IMR-90 (cell line): ENCODE measurements at regions not wholly inside any gene's neighbourhood (a gene's known extent, or its start where the extent isn't known, plus 50 kb on each side); places are given as distances from the start of the nearest gene placed in this dataset.

Experiments used
- ATAC-seq: fragments of 200-7000 bp; cut with Tn5 transposase; 2 replicates; pipeline ENCODE4 v1.9.1; 2020; ENCODE audit warnings: low read depth, mild to moderate bottlenecking, moderate library complexity
- BruUV-seq: library from RNA; stranded (reverse); fragments of 400-500 nt; replicated peaks from 2 replicates; lab custom pipeline; 2021; lab: Mats Ljungman, UMichigan
- CTCF ChIA-PET: fragments of 300-600 bp; formaldehyde crosslinking; extraction: SDS; loops from one replicate; lab custom pipeline; 2021; ENCODE audit warnings: antibody characterized with exemption; lab: Yijun Ruan, JAX
- POLR2A ChIA-PET: fragments of 300-600 bp; sonication (Branson Sonifier 250); formaldehyde crosslinking; loops from one replicate; lab custom pipeline; 2022; ENCODE audit warnings: antibody characterized with exemption; ENCODE audit not compliant: unreplicated experiment; lab: Charles Lee
- DNase-seq: peaks from one replicate; pipeline ENCODE4 v3.0.0; 2013
- H2AFZ ChIP-seq: replicated peaks from 2 replicates; pipeline ENCODE3; 2013; ENCODE audit warnings: low read length, mild to moderate bottlenecking; ENCODE audit not compliant: poor library complexity
- H2AK5ac ChIP-seq: 2 replicates; pipeline ENCODE4 v1.6.1; 2013; ENCODE audit warnings: low read depth, low read length, inconsistent platforms
- H2AK9ac ChIP-seq: replicated peaks from 2 replicates; pipeline ENCODE3; 2013; ENCODE audit warnings: mild to moderate bottlenecking, low read depth, low read length, moderate library complexity; ENCODE audit not compliant: poor library complexity
- H2BK120ac ChIP-seq: 2 replicates; pipeline ENCODE4 v1.6.1; 2013; ENCODE audit warnings: low read depth, low read length, inconsistent platforms
- H2BK15ac ChIP-seq: 3 replicates; pipeline ENCODE4 v1.6.1; 2013; ENCODE audit warnings: low read depth, low read length, inconsistent platforms
- H2BK20ac ChIP-seq: 2 replicates; pipeline ENCODE4 v1.6.1; 2013; ENCODE audit warnings: low read depth, mild to moderate bottlenecking, inconsistent platforms, low read length, moderate library complexity
- H2BK5ac ChIP-seq: 2 replicates; pipeline ENCODE4 v1.6.1; 2013; ENCODE audit warnings: mild to moderate bottlenecking, low read depth, low read length, inconsistent platforms; ENCODE audit not compliant: poor library complexity, severe bottlenecking
- H3K14ac ChIP-seq: replicated peaks from 2 replicates; pipeline ENCODE4 v1.6.1; 2013; ENCODE audit warnings: low read depth, low read length, inconsistent platforms
- H3K18ac ChIP-seq: 2 replicates; pipeline ENCODE4 v1.6.1; 2013; ENCODE audit warnings: low read depth, low read length, control low read depth
- H3K23ac ChIP-seq: 2 replicates; pipeline ENCODE4 v1.6.1; 2013; ENCODE audit warnings: low read depth, low read length, inconsistent platforms
- H3K27ac ChIP-seq: 2 replicates; pipeline ENCODE4 v1.5.1; 2013; ENCODE audit warnings: mild to moderate bottlenecking, control low read depth, low read length; ENCODE audit not compliant: insufficient read depth
- H3K27me3 ChIP-seq: 2 replicates; pipeline ENCODE4 v1.6.1; 2013; ENCODE audit warnings: low read length; ENCODE audit not compliant: control insufficient read depth, insufficient read depth
- H3K36me3 ChIP-seq: 2 replicates; pipeline ENCODE4 v1.6.1; 2013; ENCODE audit warnings: low read length, mixed read lengths; ENCODE audit not compliant: control insufficient read depth, insufficient read depth
- H3K4ac ChIP-seq: 2 replicates; pipeline ENCODE4 v1.6.1; 2013; ENCODE audit warnings: low read depth, low read length, inconsistent platforms
- H3K4me1 ChIP-seq: 2 replicates; pipeline ENCODE4 v1.6.1; 2013; ENCODE audit warnings: low read length, mixed read lengths; ENCODE audit not compliant: control insufficient read depth, insufficient read depth
- H3K4me2 ChIP-seq: 2 replicates; pipeline ENCODE4 v1.6.1; 2013; ENCODE audit warnings: low read depth, mild to moderate bottlenecking, control low read depth, low read length, moderate library complexity
- H3K4me3 ChIP-seq: 2 replicates; pipeline ENCODE4 v1.5.1; 2013; ENCODE audit warnings: low read depth, mild to moderate bottlenecking, control low read depth, low read length, moderate library complexity; ENCODE audit not compliant: insufficient read depth
- H3K56ac ChIP-seq: 2 replicates; pipeline ENCODE4 v1.6.1; 2013; ENCODE audit warnings: low read length, inconsistent platforms; ENCODE audit not compliant: insufficient read depth; ENCODE audit errors: extremely low read depth
- H3K79me1 ChIP-seq, 2 experiments: 2 replicates each; pipeline ENCODE4 v1.6.1; 2013; ENCODE audit warnings: low read length in 2 of 2, inconsistent platforms in 1 of 2, low read depth in 1 of 2
- H3K9ac ChIP-seq: 2 replicates; pipeline ENCODE4 v1.6.1; 2013; ENCODE audit warnings: low read depth, low read length, control low read depth
- H3K9me1 ChIP-seq: 2 replicates; pipeline ENCODE4 v1.6.1; 2013; ENCODE audit warnings: low read length, inconsistent platforms; ENCODE audit not compliant: insufficient read depth
- H3K9me3 ChIP-seq: 2 replicates; pipeline ENCODE4 v1.6.1; 2013; ENCODE audit warnings: low read length; ENCODE audit not compliant: control insufficient read depth, insufficient read depth
- H4K20me1 ChIP-seq: 2 replicates; pipeline ENCODE4 v1.6.1; 2013; ENCODE audit warnings: low read length, inconsistent platforms; ENCODE audit not compliant: insufficient read depth
- H4K5ac ChIP-seq: 2 replicates; pipeline ENCODE4 v1.6.1; 2013; ENCODE audit warnings: mild to moderate bottlenecking, low read depth, low read length, control low read depth
- H4K8ac ChIP-seq, 2 experiments: 2 replicates each; pipeline ENCODE4 v1.6.1; 2013; ENCODE audit warnings: low read depth in 2 of 2, low read length in 2 of 2, control low read depth in 1 of 2, inconsistent platforms in 1 of 2
- H4K91ac ChIP-seq: 2 replicates; pipeline ENCODE4 v1.6.1; 2013; ENCODE audit warnings: low read depth, low read length, inconsistent platforms; ENCODE audit not compliant: insufficient read depth
- BHLHE40 ChIP-seq: fragments of 150-350 bp; IDR thresholded peaks from 2 replicates; pipeline ENCODE4 v1.6.1; 2016; ENCODE audit warnings: mild to moderate bottlenecking, low read depth, low read length
- CEBPB ChIP-seq: IDR thresholded peaks from 2 replicates; pipeline ENCODE4 v1.6.1; 2012; ENCODE audit warnings: low read depth, low read length, improper control_type of control experiment
- CHD1 ChIP-seq: IDR thresholded peaks from 2 replicates; pipeline ENCODE4 v1.6.1; 2012; ENCODE audit warnings: low read depth, low read length, improper control_type of control experiment
- FOS ChIP-seq: fragments of 150-350 bp; IDR thresholded peaks from 2 replicates; pipeline ENCODE4 v1.6.1; 2016; ENCODE audit warnings: low read depth, low read length
- MAFK ChIP-seq: IDR thresholded peaks from 2 replicates; pipeline ENCODE4 v1.6.1; 2012; ENCODE audit warnings: low read depth, low read length, improper control_type of control experiment
- MXI1 ChIP-seq: IDR thresholded peaks from 2 replicates; pipeline ENCODE4 v1.6.1; 2012; ENCODE audit warnings: low read depth, mild to moderate bottlenecking, low read length, moderate library complexity, borderline replicate concordance
- NFE2L2 ChIP-seq: fragments of 150-350 bp; IDR thresholded peaks from 2 replicates; pipeline ENCODE4 v1.6.1; 2016; ENCODE audit warnings: low read depth, mild to moderate bottlenecking, low read length
- POLR2A ChIP-seq: IDR thresholded peaks from 2 replicates; pipeline ENCODE4 v1.6.1; 2012; ENCODE audit warnings: mild to moderate bottlenecking, low read depth, low read length
- RCOR1 ChIP-seq: IDR thresholded peaks from 2 replicates; pipeline ENCODE4 v1.6.1; 2012; ENCODE audit warnings: mild to moderate bottlenecking, low read length, improper control_type of control experiment; ENCODE audit not compliant: insufficient replicate concordance
- SMC3 ChIP-seq: fragments of 150-350 bp; IDR thresholded peaks from 2 replicates; pipeline ENCODE4 v1.6.1; 2016; ENCODE audit warnings: low read depth, mild to moderate bottlenecking, antibody characterized with exemption, low read length, moderate library complexity
- WGBS, 2 experiments: methylation state at CpG; one replicate each; pipeline versions ENCODE4 v1.1.5 to v1.1.7; 2013; ENCODE audit warnings: missing lambda C conversion rate in 2 of 2; ENCODE audit not compliant: insufficient read length in 1 of 2; ENCODE audit errors: extremely low coverage in 2 of 2; 5-methylcytosine and 5-hydroxymethylcytosine counted together
- dilution Hi-C: fragments of 300-500 bp; cut with HindIII; formaldehyde crosslinking; loops from one replicate; pipeline ENCODE4 v1.14.3; 2018; ENCODE audit warnings: low sequenced_read_pairs; ENCODE audit not compliant: unreplicated experiment
- in situ Hi-C: fragments of 300-500 bp; cut with MboI; formaldehyde crosslinking; loops from 3 replicates; pipeline ENCODE4 v1.14.3; 2019; ENCODE audit warnings: low sequenced_read_pairs, inconsistent platforms, mixed read lengths
- intact Hi-C: fragments of 100-400 bp; cut with micrococcal nuclease; formaldehyde crosslinking; loops from 2 replicates; pipeline ENCODE4 v1.10.0; 2022
- TF ChIP-seq, protein P1 (sequence below): conservative IDR thresholded peaks from 2 replicates; pipeline ENCODE4 v1.5.1; 2012; ENCODE audit warnings: mild to moderate bottlenecking, low read depth, low read length, improper control_type of control experiment
- TF ChIP-seq, protein P2 (sequence below): fragments of 150-350 bp; IDR thresholded peaks from 2 replicates; pipeline ENCODE4 v1.6.1; 2016; ENCODE audit warnings: low read depth, mild to moderate bottlenecking, low read length, moderate library complexity, borderline replicate concordance
- TF ChIP-seq, protein P3 (sequence below): fragments of 150-350 bp; IDR thresholded peaks from 2 replicates; pipeline ENCODE4 v1.6.1; 2017; ENCODE audit warnings: mild to moderate bottlenecking, antibody characterized with exemption, low read length, low read depth

DNA sequence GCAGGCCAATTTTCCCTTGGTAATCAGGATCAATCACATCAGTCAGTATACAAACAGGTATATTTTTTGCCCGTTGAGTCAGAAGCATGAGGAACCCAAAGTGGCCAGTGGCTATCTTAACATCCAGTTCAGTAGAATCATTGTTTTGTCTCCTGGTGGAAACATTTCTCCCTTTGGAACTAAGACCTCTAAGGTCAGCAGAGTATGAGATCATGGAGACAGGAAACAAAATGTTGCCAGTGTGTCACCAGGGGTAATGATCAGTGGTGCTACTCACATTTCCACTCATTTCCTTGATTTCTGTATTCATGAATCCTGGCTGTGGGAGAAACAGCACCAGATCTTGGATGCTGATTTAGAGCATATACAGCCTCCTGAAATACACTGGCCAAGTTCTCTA, 553.0 kb downstream of the CSNK1G3 start:
- H2AK5ac ChIP-seq = no peak overlapping the region
- ATAC-seq (no peak), DNase-seq (peak; percentile 3)
- H4K5ac ChIP-seq = no peak overlapping the region
- no peak overlapping the region for H3K23ac ChIP-seq
- no peak overlapping the region for H2BK15ac ChIP-seq
- no TSS peak for BruUV-seq
- intact Hi-C loops = no loop called here
- no peaks in the 10 kb centered on the region for H3K9me3 ChIP-seq
- ChIA-PET CTCF (no interaction called here), POLR2A (no interaction called here)
- H3K27me3 ChIP-seq = no peaks in the 10 kb centered on the region
- H3K9ac ChIP-seq = no peak overlapping the region
- no peaks in the 10 kb centered on the region for H4K20me1 ChIP-seq
- TF ChIP-seq, protein P1, sequence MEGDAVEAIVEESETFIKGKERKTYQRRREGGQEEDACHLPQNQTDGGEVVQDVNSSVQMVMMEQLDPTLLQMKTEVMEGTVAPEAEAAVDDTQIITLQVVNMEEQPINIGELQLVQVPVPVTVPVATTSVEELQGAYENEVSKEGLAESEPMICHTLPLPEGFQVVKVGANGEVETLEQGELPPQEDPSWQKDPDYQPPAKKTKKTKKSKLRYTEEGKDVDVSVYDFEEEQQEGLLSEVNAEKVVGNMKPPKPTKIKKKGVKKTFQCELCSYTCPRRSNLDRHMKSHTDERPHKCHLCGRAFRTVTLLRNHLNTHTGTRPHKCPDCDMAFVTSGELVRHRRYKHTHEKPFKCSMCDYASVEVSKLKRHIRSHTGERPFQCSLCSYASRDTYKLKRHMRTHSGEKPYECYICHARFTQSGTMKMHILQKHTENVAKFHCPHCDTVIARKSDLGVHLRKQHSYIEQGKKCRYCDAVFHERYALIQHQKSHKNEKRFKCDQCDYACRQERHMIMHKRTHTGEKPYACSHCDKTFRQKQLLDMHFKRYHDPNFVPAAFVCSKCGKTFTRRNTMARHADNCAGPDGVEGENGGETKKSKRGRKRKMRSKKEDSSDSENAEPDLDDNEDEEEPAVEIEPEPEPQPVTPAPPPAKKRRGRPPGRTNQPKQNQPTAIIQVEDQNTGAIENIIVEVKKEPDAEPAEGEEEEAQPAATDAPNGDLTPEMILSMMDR = no peak
- TF ChIP-seq MXI1 (no peak), CEBPB (no peak), BHLHE40 (no peak), POLR2A (no peak), MAFK (no peak), FOS (no peak), SMC3 (no peak), CHD1 (no peak), RCOR1 (no peak), NFE2L2 (no peak)
- TF ChIP-seq, protein P2, sequence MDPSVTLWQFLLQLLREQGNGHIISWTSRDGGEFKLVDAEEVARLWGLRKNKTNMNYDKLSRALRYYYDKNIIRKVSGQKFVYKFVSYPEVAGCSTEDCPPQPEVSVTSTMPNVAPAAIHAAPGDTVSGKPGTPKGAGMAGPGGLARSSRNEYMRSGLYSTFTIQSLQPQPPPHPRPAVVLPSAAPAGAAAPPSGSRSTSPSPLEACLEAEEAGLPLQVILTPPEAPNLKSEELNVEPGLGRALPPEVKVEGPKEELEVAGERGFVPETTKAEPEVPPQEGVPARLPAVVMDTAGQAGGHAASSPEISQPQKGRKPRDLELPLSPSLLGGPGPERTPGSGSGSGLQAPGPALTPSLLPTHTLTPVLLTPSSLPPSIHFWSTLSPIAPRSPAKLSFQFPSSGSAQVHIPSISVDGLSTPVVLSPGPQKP = no peak
- TF ChIP-seq, protein P3, sequence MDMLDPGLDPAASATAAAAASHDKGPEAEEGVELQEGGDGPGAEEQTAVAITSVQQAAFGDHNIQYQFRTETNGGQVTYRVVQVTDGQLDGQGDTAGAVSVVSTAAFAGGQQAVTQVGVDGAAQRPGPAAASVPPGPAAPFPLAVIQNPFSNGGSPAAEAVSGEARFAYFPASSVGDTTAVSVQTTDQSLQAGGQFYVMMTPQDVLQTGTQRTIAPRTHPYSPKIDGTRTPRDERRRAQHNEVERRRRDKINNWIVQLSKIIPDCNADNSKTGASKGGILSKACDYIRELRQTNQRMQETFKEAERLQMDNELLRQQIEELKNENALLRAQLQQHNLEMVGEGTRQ = no peak
- H3K56ac ChIP-seq = no peak overlapping the region
- no peak overlapping the region for H3K27ac ChIP-seq
- no CpG with 5 or more reads among the region's 1 CpG for WGBS, 2 experiments
- no peak overlapping the region for H4K8ac ChIP-seq
- no peak overlapping the region for H2AFZ ChIP-seq
- H3K4me1 ChIP-seq = no peaks in the 10 kb centered on the region
- in situ Hi-C loops = no loop called here
- dilution Hi-C loops = no loop called here
- no peak overlapping the region for H2BK120ac ChIP-seq
- H3K4me2 ChIP-seq = no peak overlapping the region
- no peak overlapping the region for H4K91ac ChIP-seq
- no peak overlapping the region for H2AK9ac ChIP-seq
- no peak overlapping the region for H3K4ac ChIP-seq
- H2BK20ac ChIP-seq = no peak overlapping the region
- H3K18ac ChIP-seq = no peak overlapping the region
- H3K14ac ChIP-seq = no peak overlapping the region
- H3K36me3 ChIP-seq = no peaks in the 10 kb centered on the region
- H3K4me3 ChIP-seq = no peak overlapping the region
- no peaks in the 10 kb centered on the region for H3K79me1 ChIP-seq
- H2BK5ac ChIP-seq = no peak overlapping the region
- H3K9me1 ChIP-seq = no peaks in the 10 kb centered on the region
